Activated CD4-positive, alpha-beta T cell treated with anti-CD3 and anti-CD28 coated beads, Interleukin-2, amount 50 U/mL, for 48 hours (primary cell): ENCODE measurements at regions not wholly inside any gene's neighbourhood (a gene's known extent, or its start where the extent isn't known, plus 50 kb on each side); places are given as distances from the start of the nearest gene placed in this dataset.
"Not testable (repeated sequence)": the region's sequence is repeated elsewhere in the genome, so short reads cannot be mapped to it uniquely, and the experiment has no call there.

Source experiments
- DNase-seq, 2 experiments: peaks; one replicate each; pipeline ENCODE4 v3.0.0-alpha.2; 2020

- no peak for DNase-seq
Observed at GRCh38 chr7:98777051-98777450, 92.8 kb downstream of the TMEM130 start.

GRCh38 chr7:98778421-98778820, 91.4 kb downstream of the TMEM130 start:
- DNase-seq: no peak

GRCh38 chr7:98779800-98780587, 89.8 kb downstream of the TMEM130 start:
- no peak for DNase-seq

GRCh38 chr7:98784216-98784785, 85.5 kb downstream of the TMEM130 start:
- DNase-seq: no peak

- DNase-seq: no peak
Observed at GRCh38 chr7:98785929-98786571, 83.8 kb downstream of the TMEM130 start.

GRCh38 chr7:98788966-98789365, 80.8 kb downstream of the TMEM130 start:
- DNase-seq: no peak

- DNase-seq: not testable (repeated sequence)
Observed at GRCh38 chr7:98794453-98794852, 75.4 kb downstream of the TMEM130 start.

- DNase-seq: no peak
Observed at GRCh38 chr7:98795741-98796493, 73.9 kb downstream of the TMEM130 start.
